ENCODE measurements at regions not wholly inside any gene's neighbourhood (a gene's known extent, or its start where the extent isn't known, plus 50 kb on each side); places are given as distances from the start of the nearest gene placed in this dataset.

DNA sequence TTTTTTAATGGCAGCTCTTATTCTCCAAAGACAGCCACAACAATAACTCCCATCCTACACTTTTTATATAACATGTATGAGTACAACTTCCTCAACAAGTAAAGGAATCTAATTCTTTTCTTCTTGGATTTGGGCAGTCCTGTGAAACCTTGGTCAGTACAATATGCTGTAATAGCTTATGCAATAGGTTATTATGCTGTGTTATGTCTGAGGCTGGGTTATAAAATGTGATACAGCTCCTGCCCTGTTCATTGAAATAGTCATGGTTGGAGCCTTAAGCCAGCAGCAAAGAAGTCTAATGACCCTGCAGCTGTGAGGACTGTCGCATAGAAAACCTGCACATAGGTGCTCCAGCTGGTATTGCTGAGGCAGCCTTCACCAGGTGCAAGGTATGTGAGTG, 215.8 kb upstream of the RASGEF1B start (continued):
- TF ChIP-seq, protein P1, sequence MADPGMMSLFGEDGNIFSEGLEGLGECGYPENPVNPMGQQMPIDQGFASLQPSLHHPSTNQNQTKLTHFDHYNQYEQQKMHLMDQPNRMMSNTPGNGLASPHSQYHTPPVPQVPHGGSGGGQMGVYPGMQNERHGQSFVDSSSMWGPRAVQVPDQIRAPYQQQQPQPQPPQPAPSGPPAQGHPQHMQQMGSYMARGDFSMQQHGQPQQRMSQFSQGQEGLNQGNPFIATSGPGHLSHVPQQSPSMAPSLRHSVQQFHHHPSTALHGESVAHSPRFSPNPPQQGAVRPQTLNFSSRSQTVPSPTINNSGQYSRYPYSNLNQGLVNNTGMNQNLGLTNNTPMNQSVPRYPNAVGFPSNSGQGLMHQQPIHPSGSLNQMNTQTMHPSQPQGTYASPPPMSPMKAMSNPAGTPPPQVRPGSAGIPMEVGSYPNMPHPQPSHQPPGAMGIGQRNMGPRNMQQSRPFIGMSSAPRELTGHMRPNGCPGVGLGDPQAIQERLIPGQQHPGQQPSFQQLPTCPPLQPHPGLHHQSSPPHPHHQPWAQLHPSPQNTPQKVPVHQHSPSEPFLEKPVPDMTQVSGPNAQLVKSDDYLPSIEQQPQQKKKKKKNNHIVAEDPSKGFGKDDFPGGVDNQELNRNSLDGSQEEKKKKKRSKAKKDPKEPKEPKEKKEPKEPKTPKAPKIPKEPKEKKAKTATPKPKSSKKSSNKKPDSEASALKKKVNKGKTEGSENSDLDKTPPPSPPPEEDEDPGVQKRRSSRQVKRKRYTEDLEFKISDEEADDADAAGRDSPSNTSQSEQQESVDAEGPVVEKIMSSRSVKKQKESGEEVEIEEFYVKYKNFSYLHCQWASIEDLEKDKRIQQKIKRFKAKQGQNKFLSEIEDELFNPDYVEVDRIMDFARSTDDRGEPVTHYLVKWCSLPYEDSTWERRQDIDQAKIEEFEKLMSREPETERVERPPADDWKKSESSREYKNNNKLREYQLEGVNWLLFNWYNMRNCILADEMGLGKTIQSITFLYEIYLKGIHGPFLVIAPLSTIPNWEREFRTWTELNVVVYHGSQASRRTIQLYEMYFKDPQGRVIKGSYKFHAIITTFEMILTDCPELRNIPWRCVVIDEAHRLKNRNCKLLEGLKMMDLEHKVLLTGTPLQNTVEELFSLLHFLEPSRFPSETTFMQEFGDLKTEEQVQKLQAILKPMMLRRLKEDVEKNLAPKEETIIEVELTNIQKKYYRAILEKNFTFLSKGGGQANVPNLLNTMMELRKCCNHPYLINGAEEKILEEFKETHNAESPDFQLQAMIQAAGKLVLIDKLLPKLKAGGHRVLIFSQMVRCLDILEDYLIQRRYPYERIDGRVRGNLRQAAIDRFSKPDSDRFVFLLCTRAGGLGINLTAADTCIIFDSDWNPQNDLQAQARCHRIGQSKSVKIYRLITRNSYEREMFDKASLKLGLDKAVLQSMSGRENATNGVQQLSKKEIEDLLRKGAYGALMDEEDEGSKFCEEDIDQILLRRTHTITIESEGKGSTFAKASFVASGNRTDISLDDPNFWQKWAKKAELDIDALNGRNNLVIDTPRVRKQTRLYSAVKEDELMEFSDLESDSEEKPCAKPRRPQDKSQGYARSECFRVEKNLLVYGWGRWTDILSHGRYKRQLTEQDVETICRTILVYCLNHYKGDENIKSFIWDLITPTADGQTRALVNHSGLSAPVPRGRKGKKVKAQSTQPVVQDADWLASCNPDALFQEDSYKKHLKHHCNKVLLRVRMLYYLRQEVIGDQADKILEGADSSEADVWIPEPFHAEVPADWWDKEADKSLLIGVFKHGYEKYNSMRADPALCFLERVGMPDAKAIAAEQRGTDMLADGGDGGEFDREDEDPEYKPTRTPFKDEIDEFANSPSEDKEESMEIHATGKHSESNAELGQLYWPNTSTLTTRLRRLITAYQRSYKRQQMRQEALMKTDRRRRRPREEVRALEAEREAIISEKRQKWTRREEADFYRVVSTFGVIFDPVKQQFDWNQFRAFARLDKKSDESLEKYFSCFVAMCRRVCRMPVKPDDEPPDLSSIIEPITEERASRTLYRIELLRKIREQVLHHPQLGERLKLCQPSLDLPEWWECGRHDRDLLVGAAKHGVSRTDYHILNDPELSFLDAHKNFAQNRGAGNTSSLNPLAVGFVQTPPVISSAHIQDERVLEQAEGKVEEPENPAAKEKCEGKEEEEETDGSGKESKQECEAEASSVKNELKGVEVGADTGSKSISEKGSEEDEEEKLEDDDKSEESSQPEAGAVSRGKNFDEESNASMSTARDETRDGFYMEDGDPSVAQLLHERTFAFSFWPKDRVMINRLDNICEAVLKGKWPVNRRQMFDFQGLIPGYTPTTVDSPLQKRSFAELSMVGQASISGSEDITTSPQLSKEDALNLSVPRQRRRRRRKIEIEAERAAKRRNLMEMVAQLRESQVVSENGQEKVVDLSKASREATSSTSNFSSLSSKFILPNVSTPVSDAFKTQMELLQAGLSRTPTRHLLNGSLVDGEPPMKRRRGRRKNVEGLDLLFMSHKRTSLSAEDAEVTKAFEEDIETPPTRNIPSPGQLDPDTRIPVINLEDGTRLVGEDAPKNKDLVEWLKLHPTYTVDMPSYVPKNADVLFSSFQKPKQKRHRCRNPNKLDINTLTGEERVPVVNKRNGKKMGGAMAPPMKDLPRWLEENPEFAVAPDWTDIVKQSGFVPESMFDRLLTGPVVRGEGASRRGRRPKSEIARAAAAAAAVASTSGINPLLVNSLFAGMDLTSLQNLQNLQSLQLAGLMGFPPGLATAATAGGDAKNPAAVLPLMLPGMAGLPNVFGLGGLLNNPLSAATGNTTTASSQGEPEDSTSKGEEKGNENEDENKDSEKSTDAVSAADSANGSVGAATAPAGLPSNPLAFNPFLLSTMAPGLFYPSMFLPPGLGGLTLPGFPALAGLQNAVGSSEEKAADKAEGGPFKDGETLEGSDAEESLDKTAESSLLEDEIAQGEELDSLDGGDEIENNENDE (IDR thresholded peaks at IDR 0.05; ENCODE audit: insufficient replicate concordance, low read length) = no peak
- TF ChIP-seq SIRT6 (IDR thresholded peaks at IDR 0.05; ENCODE audit: low read length) (no peak), TAF7 (optimal IDR thresholded peaks at IDR 0.05; ENCODE audit: borderline replicate concordance, low read depth, low read length) (no peak), TAF1 (IDR thresholded peaks at IDR 0.05; ENCODE audit: low read depth, low read length) (no peak), PHF8 (conservative IDR thresholded peaks at IDR 0.05; ENCODE audit: low read depth, low read length) (no peak), BRCA1 (IDR thresholded peaks at IDR 0.05; ENCODE audit: low read depth, low read length) (no peak), RNF2 (IDR thresholded peaks at IDR 0.05; ENCODE audit: borderline replicate concordance, low read depth, low read length, missing control alignments, poor library complexity, severe bottlenecking) (no peak), CTBP2 (IDR thresholded peaks at IDR 0.05; ENCODE audit: borderline replicate concordance, insufficient read depth, insufficient read length, low read length) (no peak), NRF1 (IDR thresholded peaks at IDR 0.05; ENCODE audit: low read depth, low read length) (no peak)

All from H1 (cell line).